ENCODE measurements at regions not wholly inside any gene's neighbourhood (a gene's known extent, or its start where the extent isn't known, plus 50 kb on each side); places are given as distances from the start of the nearest gene placed in this dataset.

DNA sequence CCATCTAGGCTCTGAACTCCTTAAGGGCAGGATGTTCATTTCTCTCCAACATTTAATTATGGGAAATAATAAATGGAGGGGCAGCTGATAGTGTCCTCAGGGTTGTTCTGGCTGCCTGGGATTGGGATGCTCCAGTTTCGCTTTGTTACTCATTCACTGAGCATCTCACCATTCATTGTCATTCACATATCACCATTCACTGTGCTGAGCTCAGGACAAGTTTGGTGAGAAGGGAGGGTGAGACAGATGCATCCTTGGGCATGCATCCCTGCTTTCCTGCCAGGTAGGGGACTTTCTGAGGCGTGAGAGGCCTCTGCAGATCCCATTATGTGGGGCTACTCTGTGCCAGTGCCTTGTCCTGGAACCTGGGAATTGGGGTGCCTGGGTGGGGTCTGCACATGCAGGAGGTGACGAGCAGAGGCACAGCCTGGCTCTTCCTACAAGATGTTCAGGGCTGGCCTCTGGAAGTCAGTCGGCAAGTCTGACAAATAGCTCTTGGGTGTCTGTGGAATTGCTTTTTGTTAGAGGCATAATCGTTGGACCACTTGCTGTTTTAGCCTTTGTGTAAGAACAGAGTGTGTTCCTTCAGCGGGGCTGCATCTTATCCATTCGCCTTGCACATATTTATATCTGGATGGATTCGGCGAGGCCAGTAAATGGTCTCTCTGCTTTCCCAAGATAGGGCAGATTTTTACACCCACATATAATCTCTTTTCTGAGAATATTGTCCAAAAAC is 323.2 kb upstream of the THSD7B start:
- H4K20me1 ChIP-seq (ENCODE audit: insufficient read depth, low read length) = no peaks in the 10 kb centered on the region
- TF ChIP-seq, protein P1, sequence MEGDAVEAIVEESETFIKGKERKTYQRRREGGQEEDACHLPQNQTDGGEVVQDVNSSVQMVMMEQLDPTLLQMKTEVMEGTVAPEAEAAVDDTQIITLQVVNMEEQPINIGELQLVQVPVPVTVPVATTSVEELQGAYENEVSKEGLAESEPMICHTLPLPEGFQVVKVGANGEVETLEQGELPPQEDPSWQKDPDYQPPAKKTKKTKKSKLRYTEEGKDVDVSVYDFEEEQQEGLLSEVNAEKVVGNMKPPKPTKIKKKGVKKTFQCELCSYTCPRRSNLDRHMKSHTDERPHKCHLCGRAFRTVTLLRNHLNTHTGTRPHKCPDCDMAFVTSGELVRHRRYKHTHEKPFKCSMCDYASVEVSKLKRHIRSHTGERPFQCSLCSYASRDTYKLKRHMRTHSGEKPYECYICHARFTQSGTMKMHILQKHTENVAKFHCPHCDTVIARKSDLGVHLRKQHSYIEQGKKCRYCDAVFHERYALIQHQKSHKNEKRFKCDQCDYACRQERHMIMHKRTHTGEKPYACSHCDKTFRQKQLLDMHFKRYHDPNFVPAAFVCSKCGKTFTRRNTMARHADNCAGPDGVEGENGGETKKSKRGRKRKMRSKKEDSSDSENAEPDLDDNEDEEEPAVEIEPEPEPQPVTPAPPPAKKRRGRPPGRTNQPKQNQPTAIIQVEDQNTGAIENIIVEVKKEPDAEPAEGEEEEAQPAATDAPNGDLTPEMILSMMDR (IDR thresholded peaks at IDR 0.05; ENCODE audit: low read length) = no peak
- no peak for TF ChIP-seq EZH2 (IDR thresholded peaks at IDR 0.05; ENCODE audit: borderline replicate concordance, low read length)
- no peak overlapping the region for H3K4me2 ChIP-seq (ENCODE audit: low read length)
- no peaks in the 10 kb centered on the region for H3K4me1 ChIP-seq (ENCODE audit: insufficient read depth, low read length, severe bottlenecking)
- no peaks in the 10 kb centered on the region for H3K9me2 ChIP-seq (ENCODE audit: low read depth, low read length)
- H3K4me3 ChIP-seq (ENCODE audit: low read depth, low read length, poor library complexity, severe bottlenecking) = no peak overlapping the region
- no peaks in the 10 kb centered on the region for H3K27me3 ChIP-seq (ENCODE audit: insufficient read depth, low read length)
- no peaks in the 10 kb centered on the region for H3K9me3 ChIP-seq (ENCODE audit: low read length)
- H3F3A ChIP-seq (ENCODE audit: insufficient read depth, low read length) = no peaks in the 10 kb centered on the region
- H3K79me2 ChIP-seq (ENCODE audit: insufficient read depth, low read length) = no peaks in the 10 kb centered on the region
- no peaks in the 10 kb centered on the region for H3K36me3 ChIP-seq (ENCODE audit: insufficient read depth, low read length)
- no peak overlapping the region for H2AFZ ChIP-seq (ENCODE audit: low read length)
- H3K27ac ChIP-seq (ENCODE audit: low read depth, low read length, poor library complexity, severe bottlenecking) = no peak overlapping the region
- no peak overlapping the region for H3K9ac ChIP-seq (ENCODE audit: low read length)

DNA sequence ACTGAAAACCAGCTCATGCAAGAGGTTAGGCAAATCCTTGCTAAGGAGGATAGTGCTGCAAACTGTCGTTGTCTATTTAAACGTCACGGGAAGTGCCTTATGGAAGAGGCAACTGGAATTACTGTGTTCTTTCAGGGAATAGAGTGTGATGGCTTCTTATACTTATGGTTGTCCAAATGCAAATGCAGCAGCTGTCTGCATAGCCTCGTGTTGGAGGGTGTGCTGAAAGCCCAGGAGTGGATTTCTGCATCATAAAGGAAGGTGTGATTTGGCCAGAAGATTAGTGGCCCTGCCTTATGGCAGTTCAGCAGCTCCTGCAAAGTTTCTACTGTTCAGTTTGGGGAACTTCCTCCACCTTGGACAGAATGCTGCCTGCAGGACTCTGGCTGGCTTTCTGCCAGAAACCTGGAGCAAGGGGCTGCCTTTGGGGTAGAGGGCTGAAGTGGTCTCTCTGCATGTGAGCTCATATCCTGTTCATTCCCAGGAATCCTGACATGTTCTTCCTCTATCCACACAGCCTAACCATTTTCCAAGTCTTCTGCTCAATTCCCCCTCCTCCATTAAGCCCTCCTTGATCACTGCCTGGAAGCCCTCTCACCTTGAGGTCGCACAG is 321.2 kb upstream of the CXCR4 start:
- Histone ChIP-seq H3K4me3 (ENCODE audit: low read depth, low read length, poor library complexity, severe bottlenecking) (no peak overlapping the region), H3K4me2 (ENCODE audit: low read length) (no peak overlapping the region), H3K79me2 (ENCODE audit: insufficient read depth, low read length) (no peaks in the 10 kb centered on the region), H3K4me1 (ENCODE audit: insufficient read depth, low read length, severe bottlenecking) (no peaks in the 10 kb centered on the region), H4K20me1 (ENCODE audit: insufficient read depth, low read length) (no peaks in the 10 kb centered on the region), H3K9me2 (ENCODE audit: low read depth, low read length) (no peaks in the 10 kb centered on the region), H3F3A (ENCODE audit: insufficient read depth, low read length) (no peaks in the 10 kb centered on the region), H2AFZ (ENCODE audit: low read length) (no peak overlapping the region), H3K27ac (ENCODE audit: low read depth, low read length, poor library complexity, severe bottlenecking) (no peak overlapping the region), H3K9me3 (ENCODE audit: low read length) (no peaks in the 10 kb centered on the region), H3K36me3 (ENCODE audit: insufficient read depth, low read length) (no peaks in the 10 kb centered on the region), H3K27me3 (ENCODE audit: insufficient read depth, low read length) (no peaks in the 10 kb centered on the region), H3K9ac (ENCODE audit: low read length) (no peak overlapping the region)
- no peak for TF ChIP-seq EZH2 (IDR thresholded peaks at IDR 0.05; ENCODE audit: borderline replicate concordance, low read length)
- TF ChIP-seq, protein P1 (IDR thresholded peaks at IDR 0.05; ENCODE audit: low read length) = no peak

- Histone ChIP-seq H3F3A (ENCODE audit: insufficient read depth, low read length) (no peaks in the 10 kb centered on the region), H3K36me3 (ENCODE audit: insufficient read depth, low read length) (no peaks in the 10 kb centered on the region), H3K4me1 (ENCODE audit: insufficient read depth, low read length, severe bottlenecking) (no peaks in the 10 kb centered on the region), H4K20me1 (ENCODE audit: insufficient read depth, low read length) (no peaks in the 10 kb centered on the region), H3K9me3 (ENCODE audit: low read length) (no peaks in the 10 kb centered on the region), H3K27me3 (ENCODE audit: insufficient read depth, low read length) (no peaks in the 10 kb centered on the region), H3K4me3 (ENCODE audit: low read depth, low read length, poor library complexity, severe bottlenecking) (no peak overlapping the region), H3K4me2 (ENCODE audit: low read length) (no peak overlapping the region), H3K27ac (ENCODE audit: low read depth, low read length, poor library complexity, severe bottlenecking) (no peak overlapping the region), H2AFZ (ENCODE audit: low read length) (no peak overlapping the region), H3K79me2 (ENCODE audit: insufficient read depth, low read length) (no peaks in the 10 kb centered on the region), H3K9ac (ENCODE audit: low read length) (no peak overlapping the region), H3K9me2 (ENCODE audit: low read depth, low read length) (no peaks in the 10 kb centered on the region)
- TF ChIP-seq, protein P1 (IDR thresholded peaks at IDR 0.05; ENCODE audit: low read length) = no peak
- no peak for TF ChIP-seq EZH2 (IDR thresholded peaks at IDR 0.05; ENCODE audit: borderline replicate concordance, low read length)
Measured at GRCh38 chr2:136437461-136437860, 319.5 kb upstream of the CXCR4 start.
